NCI-H2227 treated with DMSO at 0.1 percent for 48 hours (cell line): ENCODE measurements at regions not wholly inside any gene's neighbourhood (a gene's known extent, or its start where the extent isn't known, plus 50 kb on each side); places are given as distances from the start of the nearest gene placed in this dataset.
"Not testable (repeated sequence)": the region's sequence is repeated elsewhere in the genome, so short reads cannot be mapped to it uniquely, and the experiment has no call there.

Experiments
- DNase-seq: peaks from one replicate; lab custom pipeline; 2025; lab: John Stamatoyannopoulos, UW

GRCh38 chr1:221997012-221997411 is 255.1 kb upstream of the DUSP10 start:
- DNase-seq = not testable (repeated sequence)

- DNase-seq = no peak
Measured at GRCh38 chr1:221994939-221995338, 253.1 kb upstream of the DUSP10 start.

GRCh38 chr1:221994274-221994698 is 252.4 kb upstream of the DUSP10 start:
- DNase-seq = no peak

DNA sequence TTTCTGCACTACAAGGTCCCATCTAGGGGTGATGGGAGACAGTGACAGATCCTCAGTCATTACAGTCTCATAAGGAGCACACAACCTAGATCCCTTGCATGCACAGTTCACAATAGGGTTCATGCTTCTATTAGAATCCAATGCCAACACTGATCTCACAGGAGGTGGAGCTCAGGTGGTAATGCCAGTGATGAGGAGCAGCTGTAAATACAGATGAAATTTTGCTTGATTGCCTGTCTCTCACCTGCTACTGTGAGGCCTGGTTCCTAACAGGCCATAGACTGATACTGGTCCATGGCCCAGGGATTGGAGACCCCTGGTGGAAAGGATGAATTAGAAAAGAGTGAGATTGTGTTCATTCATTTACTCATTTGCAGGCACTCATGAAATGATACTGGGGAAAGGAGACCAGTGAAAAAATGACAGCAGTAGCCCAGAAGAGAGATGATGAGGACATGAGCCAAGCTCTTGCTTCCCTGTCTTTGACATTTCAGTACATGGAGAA is 251.6 kb upstream of the DUSP10 start:
- no peak for DNase-seq

DNA sequence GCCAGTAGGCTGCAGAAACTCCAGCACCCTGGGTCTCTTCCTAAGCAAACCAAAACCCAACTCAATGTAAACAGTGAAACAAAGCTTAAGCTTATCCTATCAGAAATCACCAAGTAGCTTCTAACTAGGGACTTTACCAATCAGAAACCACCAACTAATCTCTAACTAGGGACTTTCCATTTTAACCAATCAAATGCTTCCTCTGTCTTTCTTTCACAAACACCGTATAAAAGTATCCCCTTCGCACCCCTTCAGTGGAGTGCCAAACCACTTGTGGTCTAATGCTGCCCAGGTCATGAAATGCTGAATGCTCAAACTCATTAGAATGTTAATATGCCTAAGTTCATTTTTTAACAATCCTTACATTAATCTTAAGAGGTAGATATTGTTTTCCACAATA is 250.5 kb upstream of the DUSP10 start:
- DNase-seq = no peak

DNA sequence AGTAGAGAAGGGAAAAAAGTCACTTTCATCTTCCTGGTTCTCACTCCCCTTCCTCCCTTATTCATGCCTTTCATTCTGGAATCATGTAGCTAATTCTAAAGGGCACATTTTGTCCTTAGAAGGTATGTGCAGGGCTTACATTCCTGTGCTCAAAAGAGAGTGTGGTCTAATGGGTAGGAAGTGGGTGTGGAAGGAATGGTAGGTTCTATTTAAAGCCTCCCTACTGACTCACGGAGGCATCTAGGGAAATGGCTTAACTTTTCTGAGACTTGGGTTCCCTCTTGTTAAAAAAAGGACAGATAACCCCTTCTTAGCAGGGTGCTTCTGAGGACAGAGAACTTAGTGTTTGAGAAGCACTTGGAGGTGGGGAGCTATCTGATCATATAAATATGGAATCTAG is 249.3 kb upstream of the DUSP10 start:
- no peak for DNase-seq

DNA sequence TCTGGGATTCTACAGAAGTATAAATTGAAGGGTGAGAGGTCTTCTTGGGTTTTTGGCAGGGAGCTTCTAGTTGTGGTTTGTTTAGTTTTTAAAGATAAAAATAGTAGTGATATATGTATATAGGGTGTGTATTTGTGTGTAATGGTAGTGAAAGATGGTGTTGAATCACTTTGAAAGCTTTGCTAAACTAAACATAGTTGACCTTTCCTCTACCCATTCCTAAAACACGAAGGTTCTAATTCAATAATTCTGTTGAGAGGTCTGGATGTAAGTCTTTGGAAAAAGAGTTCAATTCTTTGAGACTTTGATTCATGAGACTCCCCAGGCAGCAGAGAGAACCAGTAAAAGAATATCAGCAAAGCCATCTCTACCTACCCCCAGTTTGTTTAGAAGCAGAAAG is 247.9 kb upstream of the DUSP10 start:
- no peak for DNase-seq

DNA sequence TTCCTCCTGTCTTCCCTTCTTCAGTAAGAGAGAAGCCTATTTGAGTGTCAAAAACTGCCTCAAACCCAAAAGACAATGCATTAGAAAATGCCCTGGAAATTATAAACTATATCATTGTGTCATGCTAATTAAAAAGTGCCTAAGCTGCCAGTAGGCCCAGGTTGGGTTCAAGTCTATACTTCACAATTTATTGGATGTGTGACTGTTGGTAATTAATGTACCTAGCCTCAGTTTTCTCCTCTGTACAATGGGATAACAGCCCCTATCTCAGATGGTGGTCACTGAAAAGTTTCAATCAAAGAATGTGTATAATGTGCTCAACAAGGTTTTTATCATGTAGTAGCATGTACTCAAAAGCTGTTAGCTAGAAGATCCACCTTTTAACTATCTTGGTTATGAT is 246.9 kb upstream of the DUSP10 start:
- DNase-seq = no peak

- DNase-seq = no peak
Measured at GRCh38 chr1:221987860-221988520, 246.1 kb upstream of the DUSP10 start.

DNA sequence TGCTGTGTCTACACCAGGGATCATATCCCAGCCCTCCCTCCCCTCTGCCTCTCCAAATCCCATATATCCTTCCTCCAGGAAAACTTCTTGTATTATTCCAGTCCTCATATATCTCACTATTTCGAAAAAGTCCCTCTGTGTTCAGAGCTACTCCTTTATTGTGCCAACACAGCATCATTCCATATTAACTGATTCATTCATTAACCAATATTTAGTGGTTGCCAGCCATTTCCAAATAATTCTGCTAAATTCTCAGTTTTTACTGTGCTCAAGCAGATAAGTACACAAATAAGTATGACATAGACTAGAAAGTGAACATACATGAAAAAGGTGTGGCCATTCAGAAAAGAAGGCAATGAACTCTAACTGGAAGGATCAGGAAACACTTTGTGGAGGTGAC is 241.6 kb upstream of the DUSP10 start:
- no peak for DNase-seq

GRCh38 chr1:221981461-221981860 is 239.6 kb upstream of the DUSP10 start:
- no peak for DNase-seq

- DNase-seq = no peak
Measured at GRCh38 chr1:221979444-221980032, 237.6 kb upstream of the DUSP10 start.

DNA sequence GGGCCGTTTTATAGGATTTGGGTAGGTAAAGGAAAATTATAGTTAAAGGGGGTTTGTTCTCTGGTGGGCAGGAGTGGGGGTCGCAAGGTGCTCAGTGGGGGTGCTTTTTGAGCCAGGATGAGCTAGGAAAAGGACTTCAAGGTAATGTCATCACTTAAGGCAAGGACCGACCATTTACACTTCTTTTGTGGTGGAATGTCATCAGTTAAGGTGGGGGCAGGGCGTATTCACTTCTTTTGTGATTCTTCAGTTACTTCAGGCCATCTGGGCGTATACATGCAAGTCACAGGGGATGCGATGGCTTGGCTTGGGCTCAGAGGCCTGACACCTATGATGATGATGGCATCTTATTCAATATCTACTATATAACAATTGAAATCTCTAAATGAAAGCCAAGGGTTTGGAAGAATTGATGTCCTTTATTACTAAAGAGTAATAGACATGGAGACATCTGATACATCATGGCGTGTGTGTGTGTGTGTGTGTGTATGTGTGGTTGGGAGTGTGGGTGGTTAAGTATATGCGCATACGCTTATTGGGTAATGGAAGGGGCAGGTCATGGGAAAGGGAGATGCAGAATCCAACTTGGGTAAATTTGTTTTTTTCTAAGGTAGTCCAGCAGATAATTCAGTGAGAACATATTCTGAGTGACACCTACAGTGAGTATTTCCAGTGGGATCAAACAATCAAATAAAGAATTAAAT is 236.9 kb upstream of the DUSP10 start:
- not testable (repeated sequence) for DNase-seq

DNA sequence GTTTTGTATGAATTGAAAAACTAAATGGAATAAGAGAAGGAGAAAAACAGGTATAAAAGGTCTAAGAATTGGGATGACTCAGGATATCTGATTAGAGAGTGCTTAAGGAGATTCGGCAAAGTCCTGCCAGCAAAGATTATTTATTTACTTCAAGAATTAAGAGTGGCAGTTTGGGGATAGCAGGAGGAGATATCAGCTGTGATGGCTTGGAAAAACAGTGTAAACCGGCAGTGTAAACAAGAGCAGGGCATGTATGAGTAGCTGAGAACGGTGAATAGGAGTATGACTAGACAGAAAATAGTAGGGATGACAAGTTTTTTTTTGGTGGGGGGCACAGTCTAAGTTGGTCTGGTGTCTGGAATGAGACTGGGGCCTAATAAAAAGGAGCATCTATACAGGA is 231.9 kb upstream of the DUSP10 start:
- not testable (repeated sequence) for DNase-seq

- no peak for DNase-seq
Measured at GRCh38 chr1:221972276-221973235, 230.7 kb upstream of the DUSP10 start.

DNA sequence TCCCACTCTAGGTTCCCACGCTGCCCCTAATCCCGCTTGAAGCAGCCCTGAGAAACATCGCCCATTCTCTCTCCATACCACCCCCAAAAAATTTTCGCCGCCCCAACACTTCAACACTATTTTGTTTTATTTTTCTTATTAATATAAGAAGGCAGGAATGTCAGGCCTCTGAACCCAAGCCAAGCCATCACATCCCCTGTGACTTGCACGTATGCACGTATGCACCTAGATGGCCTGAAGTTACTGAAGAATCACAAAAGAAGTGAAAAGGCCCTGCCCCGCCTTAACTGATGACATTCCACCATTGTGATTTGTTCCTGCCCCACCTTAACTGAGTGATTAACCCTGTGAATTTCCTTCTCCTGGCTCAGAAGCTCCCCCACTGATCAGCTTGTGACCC is 229.1 kb upstream of the DUSP10 start:
- DNase-seq = not testable (repeated sequence)

DNA sequence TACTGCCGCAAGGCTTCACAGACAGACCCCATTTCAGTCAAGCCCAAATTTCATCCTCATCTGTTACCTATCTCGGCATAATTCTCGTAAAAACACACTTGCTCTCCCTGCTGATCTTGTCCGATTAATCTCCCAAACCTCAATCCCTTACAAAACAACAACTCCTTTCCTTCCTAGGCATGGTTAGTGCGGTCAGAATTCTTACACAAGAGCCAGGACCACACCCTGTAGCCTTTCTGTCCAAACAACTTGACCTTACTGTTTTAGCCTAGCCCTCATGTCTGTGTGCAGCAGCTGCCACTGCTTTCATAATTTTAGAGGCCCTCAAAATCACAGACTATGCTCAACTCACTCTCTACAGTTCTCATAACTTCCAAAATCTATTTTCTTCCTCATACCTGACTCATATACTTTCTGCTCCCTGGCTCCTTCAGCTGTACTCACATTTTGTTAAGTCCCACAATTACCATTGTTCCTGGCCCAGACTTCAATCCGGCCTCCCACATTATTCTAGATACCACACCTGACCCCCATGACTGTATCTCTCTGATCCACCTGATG is 227.5 kb upstream of the DUSP10 start:
- DNase-seq = not testable (repeated sequence)

- not testable (repeated sequence) for DNase-seq
Measured at GRCh38 chr1:221967538-221967937, 225.6 kb upstream of the DUSP10 start.

- not testable (repeated sequence) for DNase-seq
Measured at GRCh38 chr1:221966888-221967287, 225.0 kb upstream of the DUSP10 start.

- DNase-seq = not testable (repeated sequence)
Measured at GRCh38 chr1:221965891-221966290, 224.0 kb upstream of the DUSP10 start.

- no peak for DNase-seq
Measured at GRCh38 chr1:221965252-221965651, 223.4 kb upstream of the DUSP10 start.

- no peak for DNase-seq
Measured at GRCh38 chr1:221963742-221964141, 221.9 kb upstream of the DUSP10 start.
